DMS153 (cell line): ENCODE measurements at regions not wholly inside any gene's neighbourhood (a gene's known extent, or its start where the extent isn't known, plus 50 kb on each side); places are given as distances from the start of the nearest gene placed in this dataset.
"Not testable (repeated sequence)": the region's sequence is repeated elsewhere in the genome, so short reads cannot be mapped to it uniquely, and the experiment has no call there.

Source experiments
- DNase-seq: peaks from one replicate; lab custom pipeline; 2025; lab: John Stamatoyannopoulos, UW

GRCh38 chr6:134784336-134784735, 165.6 kb downstream of the ALDH8A1 start:
- no peak for DNase-seq

GRCh38 chr6:134778431-134778830, 171.5 kb downstream of the ALDH8A1 start:
- DNase-seq, result no peak

- DNase-seq, result no peak
These were observed 175.7 kb downstream of the ALDH8A1 start for GRCh38 chr6:134774201-134774638.

GRCh38 chr6:134772671-134773360, 177.1 kb downstream of the ALDH8A1 start:
- no peak for DNase-seq

- DNase-seq, result no peak
These were observed 181.0 kb downstream of the ALDH8A1 start for GRCh38 chr6:134768931-134769330.

- no peak for DNase-seq
These were observed 183.4 kb downstream of the ALDH8A1 start for GRCh38 chr6:134766497-134766896.

GRCh38 chr6:134764741-134765140, 185.2 kb downstream of the ALDH8A1 start:
- no peak for DNase-seq

- not testable (repeated sequence) for DNase-seq
These were observed 186.3 kb downstream of the ALDH8A1 start for GRCh38 chr6:134763575-134763974.

- no peak for DNase-seq
These were observed 191.3 kb downstream of the ALDH8A1 start for GRCh38 chr6:134758621-134759020.

GRCh38 chr6:134757911-134758361, 192.0 kb downstream of the ALDH8A1 start:
- no peak for DNase-seq

GRCh38 chr6:134756374-134757025, 193.4 kb downstream of the ALDH8A1 start:
- no peak for DNase-seq

GRCh38 chr6:134754013-134754690, 195.7 kb downstream of the ALDH8A1 start:
- DNase-seq, result no peak

GRCh38 chr6:134753001-134753400, 196.9 kb downstream of the ALDH8A1 start:
- DNase-seq, result no peak

- DNase-seq, result no peak
These were observed 197.5 kb downstream of the ALDH8A1 start for GRCh38 chr6:134752445-134752844.

GRCh38 chr6:134750669-134751068, 199.2 kb downstream of the ALDH8A1 start:
- DNase-seq, result no peak

- DNase-seq, result no peak
These were observed 201.4 kb downstream of the ALDH8A1 start for GRCh38 chr6:134748484-134748883.

GRCh38 chr6:134747197-134747596, 202.7 kb downstream of the ALDH8A1 start:
- DNase-seq, result not testable (repeated sequence)

- no peak for DNase-seq
These were observed 203.8 kb downstream of the ALDH8A1 start for GRCh38 chr6:134746140-134746539.

GRCh38 chr6:134745192-134745591, 204.7 kb downstream of the ALDH8A1 start:
- DNase-seq, result not testable (repeated sequence)

- DNase-seq, result no peak
These were observed 205.6 kb downstream of the ALDH8A1 start for GRCh38 chr6:134744301-134744700.

- no peak for DNase-seq
These were observed 208.7 kb downstream of the ALDH8A1 start for GRCh38 chr6:134741200-134741536.

- DNase-seq, result no peak
These were observed 209.3 kb downstream of the ALDH8A1 start for GRCh38 chr6:134740473-134741199.

- DNase-seq, result no peak
These were observed 209.9 kb downstream of the ALDH8A1 start for GRCh38 chr6:134740027-134740373.
